ENCODE measurements at regions not wholly inside any gene's neighbourhood (a gene's known extent, or its start where the extent isn't known, plus 50 kb on each side); places are given as distances from the start of the nearest gene placed in this dataset.
A peak's percentile ranks its signal among the peaks of the same experiment; 100 is the strongest.

DNA sequence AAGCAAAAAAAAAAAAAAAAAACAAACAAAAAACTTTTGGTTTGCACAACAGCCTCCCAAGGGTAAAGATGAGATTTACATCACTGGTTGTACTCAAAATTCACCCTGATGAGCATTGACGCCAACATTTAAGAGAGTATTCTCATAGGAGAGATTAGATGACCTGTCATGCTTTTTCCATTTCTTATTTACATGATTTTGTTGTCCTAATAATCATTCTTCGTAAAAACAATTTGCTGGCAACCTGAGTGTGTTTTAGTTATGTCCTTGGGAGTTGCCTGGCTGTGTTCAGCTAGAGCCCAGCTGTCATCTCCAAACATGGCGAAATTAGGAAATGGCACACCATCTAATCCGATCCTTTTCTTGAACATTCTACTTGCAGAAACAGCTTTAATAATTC, 186.4 kb upstream of the MRPS30 start:
- Histone ChIP-seq H3K4me2 (ENCODE audit: extremely low read depth, insufficient read depth, low read length) (no peak overlapping the region), H2AFZ (ENCODE audit: low read length) (no peak overlapping the region), H3K4me3 (replicated peaks in 1 of 4; ENCODE audit: control extremely low read depth in 1 of 4, insufficient read depth in 1 of 4, low read depth in 3 of 4, low read length in 4 of 4) (no peak overlapping the region), H3K79me2 (ENCODE audit: control insufficient read depth, insufficient read depth, low read length) (no peaks in the 10 kb centered on the region), H3K4me1 (ENCODE audit: control insufficient read depth, extremely low read depth, insufficient read depth, low read length) (no peaks in the 10 kb centered on the region), H4K20me1 (ENCODE audit: control insufficient read depth, extremely low read depth, insufficient read depth, low read length) (no peaks in the 10 kb centered on the region), H3K9ac (ENCODE audit: insufficient read depth, low read length) (no peak overlapping the region), H3K9me3 (ENCODE audit: control insufficient read depth, insufficient read depth, low read depth, low read length) (no peaks in the 10 kb centered on the region), H3K27me3 (ENCODE audit: control insufficient read depth, insufficient read depth, low read length) (no peaks in the 10 kb centered on the region), H3K36me3 (ENCODE audit: control insufficient read depth, insufficient read depth, low read length) (no peaks in the 10 kb centered on the region), H3K27ac (ENCODE audit: insufficient read depth, low read length) (no peak overlapping the region)
- DNase-seq (ENCODE audit: low read depth in 2 of 2), result no peak
- TF ChIP-seq EZH2 (IDR thresholded peaks at IDR 0.05; ENCODE audit: low read length, missing control alignments) (no peak), CTCF (conservative IDR thresholded peaks at IDR 0.05 in 1 of 2, IDR thresholded peaks at IDR 0.05 in 1 of 2; ENCODE audit: low read depth in 1 of 2, low read length in 2 of 2) (no peak)

GRCh38 chr5:44619875-44620610, 188.7 kb upstream of the MRPS30 start:
- Histone ChIP-seq H3K9me3 (ENCODE audit: control insufficient read depth, insufficient read depth, low read depth, low read length) (no peaks in the 10 kb centered on the region), H3K27ac (ENCODE audit: insufficient read depth, low read length) (no peak overlapping the region), H3K4me3 (replicated peaks in 1 of 4; ENCODE audit: control extremely low read depth in 1 of 4, insufficient read depth in 1 of 4, low read depth in 3 of 4, low read length in 4 of 4) (no peak overlapping the region), H3K27me3 (ENCODE audit: control insufficient read depth, insufficient read depth, low read length) (no peaks in the 10 kb centered on the region), H3K4me2 (ENCODE audit: extremely low read depth, insufficient read depth, low read length) (no peak overlapping the region), H2AFZ (ENCODE audit: low read length) (no peak overlapping the region), H3K79me2 (ENCODE audit: control insufficient read depth, insufficient read depth, low read length) (no peaks in the 10 kb centered on the region), H3K4me1 (ENCODE audit: control insufficient read depth, extremely low read depth, insufficient read depth, low read length) (no peaks in the 10 kb centered on the region), H4K20me1 (ENCODE audit: control insufficient read depth, extremely low read depth, insufficient read depth, low read length) (no peaks in the 10 kb centered on the region), H3K9ac (ENCODE audit: insufficient read depth, low read length) (no peak overlapping the region), H3K36me3 (ENCODE audit: control insufficient read depth, insufficient read depth, low read length) (no peaks in the 10 kb centered on the region)
- TF ChIP-seq EZH2 (IDR thresholded peaks at IDR 0.05; ENCODE audit: low read length, missing control alignments) (no peak), CTCF (conservative IDR thresholded peaks at IDR 0.05 in 1 of 2, IDR thresholded peaks at IDR 0.05 in 1 of 2; ENCODE audit: low read depth in 1 of 2, low read length in 2 of 2) (no peak)
- DNase-seq (ENCODE audit: low read depth in 2 of 2), result peak in 1 of 2 donors; percentile 1

- Histone ChIP-seq H4K20me1 (ENCODE audit: control insufficient read depth, extremely low read depth, insufficient read depth, low read length) (no peaks in the 10 kb centered on the region), H3K9ac (ENCODE audit: insufficient read depth, low read length) (no peak overlapping the region), H3K4me1 (ENCODE audit: control insufficient read depth, extremely low read depth, insufficient read depth, low read length) (no peaks in the 10 kb centered on the region), H3K4me2 (ENCODE audit: extremely low read depth, insufficient read depth, low read length) (no peak overlapping the region), H3K27ac (ENCODE audit: insufficient read depth, low read length) (no peak overlapping the region), H3K36me3 (ENCODE audit: control insufficient read depth, insufficient read depth, low read length) (no peaks in the 10 kb centered on the region), H2AFZ (ENCODE audit: low read length) (no peak overlapping the region), H3K4me3 (replicated peaks in 1 of 4; ENCODE audit: control extremely low read depth in 1 of 4, insufficient read depth in 1 of 4, low read depth in 3 of 4, low read length in 4 of 4) (no peak overlapping the region), H3K9me3 (ENCODE audit: control insufficient read depth, insufficient read depth, low read depth, low read length) (no peaks in the 10 kb centered on the region), H3K79me2 (ENCODE audit: control insufficient read depth, insufficient read depth, low read length) (no peaks in the 10 kb centered on the region), H3K27me3 (ENCODE audit: control insufficient read depth, insufficient read depth, low read length) (no peaks in the 10 kb centered on the region)
- TF ChIP-seq EZH2 (IDR thresholded peaks at IDR 0.05; ENCODE audit: low read length, missing control alignments), result no peak
- TF ChIP-seq CTCF (conservative IDR thresholded peaks at IDR 0.05 in 1 of 2, IDR thresholded peaks at IDR 0.05 in 1 of 2; ENCODE audit: low read depth in 1 of 2, low read length in 2 of 2), result no peak
- DNase-seq (ENCODE audit: low read depth in 2 of 2), result no peak
Observed at GRCh38 chr5:44614845-44615244, 193.9 kb upstream of the MRPS30 start.
